HG03097 (cell line): ENCODE measurements at regions not wholly inside any gene's neighbourhood (a gene's known extent, or its start where the extent isn't known, plus 50 kb on each side); places are given as distances from the start of the nearest gene placed in this dataset.
A peak's percentile ranks its signal among the peaks of the same experiment; 100 is the strongest.

Experiments
- ATAC-seq: cut with Tn5 transposase; IDR thresholded peaks from one replicate; pipeline ENCODE4 v1.9.1; 2021; ENCODE audit not compliant: unreplicated experiment, low FRiP score

DNA sequence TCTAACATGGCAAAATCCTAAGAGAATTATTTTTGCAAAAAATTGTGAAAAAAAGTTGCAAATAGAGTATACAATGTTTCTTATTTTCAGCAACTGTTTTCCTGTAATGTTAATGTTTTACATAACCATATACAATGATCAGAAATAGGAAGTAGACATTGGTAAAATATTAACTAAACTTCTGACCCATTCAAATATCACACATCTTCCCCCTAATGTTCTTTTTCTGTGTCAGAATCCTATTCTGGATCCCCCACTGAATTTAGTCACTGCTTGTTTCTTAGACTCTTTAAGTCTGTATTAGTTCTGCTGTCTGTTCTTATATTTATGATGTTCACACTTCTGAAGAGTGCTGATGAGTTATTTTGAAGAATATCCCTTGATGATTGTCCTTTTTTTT lies 62.0 kb downstream of the HFE start:
- ATAC-seq, result no peak

GRCh38 chr6:26152226-26153101 lies 65.2 kb downstream of the HFE start:
- ATAC-seq, result no peak

DNA sequence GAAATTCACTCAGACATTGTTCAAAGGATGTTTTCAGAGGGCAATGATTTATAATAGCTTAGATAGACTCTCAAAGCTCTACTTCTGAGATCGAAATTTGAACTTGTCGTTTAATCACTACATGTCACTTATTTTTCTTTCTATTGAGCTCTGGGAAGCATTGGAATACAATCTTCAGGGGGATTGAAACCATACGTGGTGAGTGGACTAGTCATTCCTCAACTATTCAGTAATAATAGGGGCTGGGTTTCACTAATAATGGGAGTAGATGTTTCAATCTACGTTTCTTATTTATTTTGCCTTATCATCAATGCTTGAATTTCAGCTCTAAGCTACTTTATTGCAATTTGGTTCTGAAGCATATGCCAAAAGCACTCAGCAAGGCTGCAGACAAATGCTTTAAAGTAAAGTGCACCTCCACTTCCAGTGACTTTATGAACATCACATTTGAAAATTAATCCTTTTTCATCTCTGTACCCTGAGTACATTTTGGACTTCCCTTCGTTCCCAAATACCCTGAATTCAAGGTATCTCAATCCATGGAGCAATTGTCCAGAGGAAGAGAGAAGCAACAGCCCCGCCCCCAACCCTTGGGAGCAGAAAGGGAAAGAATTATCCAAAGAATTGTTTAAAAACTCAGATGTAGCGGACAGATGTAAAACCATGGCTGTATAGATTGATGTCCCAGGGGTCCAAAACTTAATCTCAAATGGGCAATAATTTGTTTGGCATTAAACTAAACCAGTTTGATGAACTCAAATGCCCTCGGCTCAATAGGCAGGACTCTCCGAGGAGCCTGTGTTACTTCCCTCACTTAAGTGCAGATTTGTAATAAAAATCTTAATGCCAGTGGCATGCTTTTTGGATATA lies 68.1 kb downstream of the HFE start:
- ATAC-seq, result no peak

DNA sequence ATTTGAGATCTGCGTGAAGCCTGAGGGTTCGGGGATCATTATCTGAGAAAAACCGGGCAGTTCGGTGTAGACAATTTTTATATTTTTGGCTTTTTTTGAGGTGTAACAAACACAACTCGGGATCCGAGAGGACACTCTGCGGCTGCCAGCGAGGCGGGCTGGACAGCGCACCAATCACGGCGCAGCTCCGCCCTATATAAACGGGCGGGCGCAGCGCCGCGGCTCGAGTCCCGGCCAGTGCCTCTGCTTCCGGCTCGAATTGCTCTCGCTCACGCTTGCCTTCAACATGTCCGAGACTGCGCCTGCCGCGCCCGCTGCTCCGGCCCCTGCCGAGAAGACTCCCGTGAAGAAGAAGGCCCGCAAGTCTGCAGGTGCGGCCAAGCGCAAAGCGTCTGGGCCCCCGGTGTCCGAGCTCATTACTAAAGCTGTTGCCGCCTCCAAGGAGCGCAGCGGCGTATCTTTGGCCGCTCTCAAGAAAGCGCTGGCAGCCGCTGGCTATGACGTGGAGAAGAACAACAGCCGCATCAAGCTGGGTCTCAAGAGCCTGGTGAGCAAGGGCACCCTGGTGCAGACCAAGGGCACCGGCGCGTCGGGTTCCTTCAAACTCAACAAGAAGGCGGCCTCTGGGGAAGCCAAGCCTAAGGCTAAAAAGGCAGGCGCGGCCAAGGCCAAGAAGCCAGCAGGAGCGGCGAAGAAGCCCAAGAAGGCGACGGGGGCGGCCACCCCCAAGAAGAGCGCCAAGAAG lies 69.0 kb downstream of the HFE start:
- ATAC-seq, result peak; percentile 53

DNA sequence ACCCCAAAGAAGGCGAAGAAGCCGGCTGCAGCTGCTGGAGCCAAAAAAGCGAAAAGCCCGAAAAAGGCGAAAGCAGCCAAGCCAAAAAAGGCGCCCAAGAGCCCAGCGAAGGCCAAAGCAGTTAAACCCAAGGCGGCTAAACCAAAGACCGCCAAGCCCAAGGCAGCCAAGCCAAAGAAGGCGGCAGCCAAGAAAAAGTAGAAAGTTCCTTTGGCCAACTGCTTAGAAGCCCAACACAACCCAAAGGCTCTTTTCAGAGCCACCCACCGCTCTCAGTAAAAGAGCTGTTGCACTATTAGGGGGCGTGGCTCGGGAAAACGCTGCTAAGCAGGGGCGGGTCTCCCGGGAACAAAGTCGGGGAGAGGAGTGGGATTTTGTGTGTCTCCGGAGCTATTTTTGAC lies 69.6 kb downstream of the HFE start:
- peak; percentile 14 for ATAC-seq

- ATAC-seq, result peak; percentile 61
These were observed 70.2 kb downstream of the HFE start for GRCh38 chr6:26157251-26158075.

- no peak for ATAC-seq
These were observed 70.9 kb downstream of the HFE start for GRCh38 chr6:26158076-26158580.

DNA sequence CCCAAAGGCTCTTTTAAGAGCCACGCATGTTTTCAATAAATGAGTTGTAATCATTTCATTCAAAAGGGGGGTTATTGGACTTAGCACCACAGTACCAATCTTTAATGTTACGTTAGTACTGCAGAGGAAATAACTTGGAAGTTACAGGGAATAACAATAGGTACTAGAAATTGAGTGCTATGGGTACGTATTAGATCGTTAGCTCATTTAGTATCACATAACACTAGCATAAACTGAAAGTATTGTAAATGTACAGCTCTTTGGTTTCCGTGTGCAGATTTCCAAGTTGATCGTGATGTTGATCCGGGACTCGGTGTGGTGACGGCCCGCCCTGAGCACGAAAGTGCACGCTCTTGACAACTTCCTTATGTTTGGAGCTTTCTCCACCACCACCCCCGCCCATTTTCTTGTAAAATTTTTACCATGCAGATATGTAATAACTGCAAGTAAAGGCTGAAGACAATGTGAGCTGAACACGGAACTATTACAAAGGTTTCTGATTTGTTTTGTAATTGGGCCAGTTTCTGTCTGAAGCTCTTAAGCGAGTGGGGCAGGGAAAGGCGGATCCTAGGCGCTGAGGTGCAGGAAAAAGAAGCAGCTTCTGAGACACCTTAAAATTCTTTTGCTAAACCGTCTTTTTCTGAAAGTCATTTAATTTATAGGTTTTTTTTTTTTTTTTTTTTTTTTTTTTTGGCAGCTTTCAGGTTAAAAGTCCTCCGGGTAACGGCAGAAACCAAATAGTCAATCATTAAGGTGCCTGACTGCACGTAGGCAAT lies 71.5 kb downstream of the HFE start:
- ATAC-seq, result no peak

DNA sequence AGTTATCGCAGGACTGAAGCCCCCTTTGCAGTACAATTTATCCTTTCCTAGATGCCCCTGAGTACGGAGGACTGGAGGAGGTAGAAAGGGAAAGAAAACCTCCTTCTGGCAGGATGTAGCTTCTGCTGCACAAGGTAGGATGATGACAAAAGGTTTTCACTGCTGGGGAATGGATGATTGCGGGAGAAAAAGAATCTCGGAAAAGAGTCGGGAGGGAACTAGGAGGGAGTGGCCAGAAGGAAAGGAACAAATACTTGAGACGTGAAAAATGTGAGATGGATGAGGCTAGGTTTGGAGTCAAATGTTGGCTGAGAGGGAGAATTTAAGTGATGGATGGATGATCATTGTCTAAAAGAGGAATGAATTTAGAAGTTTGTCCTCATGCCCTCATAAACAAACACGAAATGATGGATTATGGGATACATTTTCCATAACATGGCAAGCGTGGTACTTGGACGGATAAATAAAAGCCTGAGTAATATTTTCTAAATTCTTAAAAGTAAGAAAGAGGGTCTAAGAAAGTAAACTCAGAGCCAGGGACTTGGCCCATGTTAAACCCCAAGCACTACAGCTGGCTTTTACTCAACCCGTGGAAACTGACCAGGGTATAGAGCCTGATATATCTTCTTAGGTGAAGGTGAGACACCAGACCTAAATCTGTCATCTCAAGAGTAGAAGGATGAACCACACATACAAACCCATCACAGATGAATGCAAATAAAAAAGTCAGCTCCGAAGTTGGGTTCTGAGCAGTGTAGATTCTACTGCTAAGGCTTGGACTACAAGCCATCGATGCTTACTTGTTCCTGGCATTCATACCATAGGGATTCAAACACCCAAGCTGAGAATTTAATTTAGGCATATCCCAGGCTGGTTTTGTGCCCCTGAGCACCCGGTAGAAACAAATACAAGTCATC lies 72.4 kb downstream of the HFE start:
- ATAC-seq, result no peak

GRCh38 chr6:26161322-26161721 lies 74.1 kb downstream of the HFE start:
- no peak for ATAC-seq

DNA sequence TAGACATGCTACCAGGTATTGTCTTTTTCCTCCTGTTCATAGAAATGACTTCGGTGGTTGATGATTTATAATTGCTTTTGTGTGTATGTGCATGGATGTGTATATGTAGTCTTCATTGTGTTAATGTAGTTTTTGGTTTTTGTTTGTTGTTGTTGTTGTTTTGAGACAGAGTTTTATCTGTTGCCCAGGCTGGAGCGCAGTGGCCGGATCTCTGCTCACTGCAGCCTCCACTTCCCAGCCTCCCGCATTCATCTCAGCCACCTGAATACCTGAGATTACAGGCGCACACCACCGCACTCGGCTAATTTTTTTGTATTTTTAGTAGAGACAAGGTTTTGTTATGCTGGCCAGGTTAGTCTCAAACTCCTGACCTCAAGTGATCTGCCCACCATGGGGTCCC lies 75.2 kb downstream of the HFE start:
- ATAC-seq, result no peak

DNA sequence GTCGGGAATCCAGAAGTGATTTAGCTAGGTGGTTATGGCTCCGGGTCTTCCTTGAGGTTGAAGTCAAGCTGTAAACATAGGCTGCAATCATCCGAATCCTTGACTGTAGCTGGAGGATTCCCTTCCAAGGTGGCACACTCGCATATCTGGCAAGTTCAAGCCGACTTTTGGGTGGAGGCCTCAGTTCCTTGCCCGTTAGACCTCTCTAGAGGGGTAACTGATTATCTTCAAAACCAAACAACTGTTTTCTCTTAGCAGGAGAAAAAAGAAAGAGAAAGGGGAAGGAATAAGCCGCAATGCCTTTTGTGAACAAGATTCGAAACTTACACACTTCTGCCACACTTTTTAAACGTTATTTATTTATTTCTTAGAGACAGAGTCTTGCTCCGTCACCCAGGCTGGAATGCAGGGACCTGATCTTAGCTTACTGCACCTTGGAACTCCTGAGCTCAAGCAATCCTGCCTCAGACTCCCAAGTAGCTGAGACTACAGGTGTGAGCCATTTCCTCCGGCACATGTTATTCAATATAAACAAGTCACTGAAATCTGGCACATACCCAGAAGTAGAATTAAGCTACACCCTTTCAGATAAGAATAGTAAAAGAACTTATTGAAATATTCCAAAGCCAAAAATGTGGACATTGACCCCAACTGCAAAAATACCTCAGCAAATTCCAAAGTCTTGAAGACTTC lies 76.3 kb downstream of the HFE start:
- ATAC-seq, result no peak

DNA sequence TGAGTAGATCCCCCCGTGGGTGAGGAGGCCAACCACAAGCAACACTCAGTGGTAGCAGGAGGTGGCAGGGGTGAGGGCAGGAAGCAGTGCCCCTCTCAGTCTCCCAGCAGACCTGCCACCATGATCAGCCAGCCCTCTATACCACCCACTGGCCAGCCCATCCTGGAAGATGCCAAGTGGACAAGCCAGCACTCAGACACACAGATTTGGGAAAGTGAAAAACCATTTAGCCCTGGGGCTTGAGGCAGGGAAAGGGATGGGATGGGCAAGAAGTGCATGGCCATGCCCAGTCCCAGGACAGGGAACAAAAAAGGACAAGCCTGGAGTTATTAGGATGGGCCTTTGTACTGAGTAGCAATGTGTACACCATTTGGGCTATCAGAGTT lies 76.9 kb downstream of the HFE start:
- ATAC-seq, result no peak

DNA sequence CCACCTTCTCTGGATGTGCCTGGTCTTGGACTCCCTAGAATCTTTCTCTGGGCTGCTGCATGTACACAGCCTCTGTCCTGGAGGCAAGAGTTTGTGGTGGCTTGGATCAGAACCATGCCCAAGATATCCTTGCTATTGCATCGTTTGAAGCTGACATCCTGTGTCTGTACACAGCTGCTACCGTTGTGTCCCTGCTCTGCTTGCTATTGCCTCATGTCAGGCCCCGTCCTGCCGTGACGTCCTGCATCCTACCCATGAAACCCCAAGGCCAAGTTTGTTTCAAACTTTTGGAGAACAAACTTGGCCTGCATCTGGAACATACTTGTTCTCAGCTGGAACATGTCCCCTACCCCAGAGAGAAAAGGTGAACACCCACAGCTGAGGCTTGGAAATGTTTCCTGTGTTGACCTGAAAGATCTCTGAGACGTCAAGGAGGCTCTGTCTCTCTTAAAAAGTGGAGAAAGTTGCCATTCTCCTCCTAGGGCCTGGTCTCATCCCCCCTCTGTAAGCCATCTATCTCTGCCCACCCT lies 78.1 kb downstream of the HFE start:
- ATAC-seq, result no peak

- no peak for ATAC-seq
These were observed 83.0 kb downstream of the HFE start for GRCh38 chr6:26170181-26170580.

GRCh38 chr6:26170951-26171841 lies 84.0 kb downstream of the HFE start:
- ATAC-seq, result no peak
